SU-DHL-6 (cell line): ENCODE measurements at regions not wholly inside any gene's neighbourhood (a gene's known extent, or its start where the extent isn't known, plus 50 kb on each side); places are given as distances from the start of the nearest gene placed in this dataset.

Experiments used
- CTCF ChIP-seq: fragments of 200-600 bp; sonication (generic); IDR thresholded peaks from one replicate; pipeline ENCODE4 v1.5.1; 2017; ENCODE audit warnings: antibody characterized with exemption, mild to moderate bottlenecking, low read length, moderate library complexity; ENCODE audit not compliant: insufficient read depth, poor library complexity, severe bottlenecking
- EZH2phosphoT487 ChIP-seq: fragments of 200-600 bp; sonication (generic), shearing (Covaris generic); conservative IDR thresholded peaks from 2 replicates; pipeline ENCODE4 v1.6.1; 2018; ENCODE audit warnings: mild to moderate bottlenecking, antibody characterized with exemption, low read length, moderate library complexity, mixed read lengths

GRCh38 chr11:100498780-100499179, 188.3 kb upstream of the ARHGAP42 start:
- TF ChIP-seq CTCF (no peak), EZH2phosphoT487 (no peak)
